Activated T-helper 2 cell treated with anti-CD3 and anti-CD28 coated beads, Interferon-gamma antibody, Interleukin-2, Interleukin-4, amounts not matched to agents 10 μg/mL and 5 μg/mL and 100 μg/mL, durations not matched to agents 14 hours and 24 hours and 36 hours (primary cell): ENCODE measurements at regions not wholly inside any gene's neighbourhood (a gene's known extent, or its start where the extent isn't known, plus 50 kb on each side); places are given as distances from the start of the nearest gene placed in this dataset.
A peak's percentile ranks its signal among the peaks of the same experiment; 100 is the strongest.

Experiments used
- DNase-seq: peaks from one replicate; pipeline ENCODE4 v3.0.0; 2021; ENCODE audit warnings: low spot score
- H3K27ac Mint-ChIP-seq: one replicate; pipeline ENCODE4 v1.8.0; 2021; ENCODE audit warnings: mixed read lengths
- H3K27me3 Mint-ChIP-seq: one replicate; pipeline ENCODE4 v1.8.0; 2021; ENCODE audit warnings: low read depth, mixed read lengths
- H3K36me3 Mint-ChIP-seq: one replicate; pipeline ENCODE4 v1.8.0; 2021; ENCODE audit warnings: low read depth, mixed read lengths
- H3K4me1 Mint-ChIP-seq: one replicate; pipeline ENCODE4 v1.8.0; 2021; ENCODE audit warnings: low read depth, mixed read lengths
- H3K4me3 Mint-ChIP-seq: one replicate; pipeline ENCODE4 v1.8.0; 2021; ENCODE audit warnings: low read depth, mild to moderate bottlenecking, moderate library complexity, mixed read lengths
- H3K9me3 Mint-ChIP-seq: one replicate; pipeline ENCODE4 v1.8.0; 2021; ENCODE audit warnings: mixed read lengths
- intact Hi-C: fragments of 100-400 bp; cut with micrococcal nuclease; formaldehyde crosslinking; loops from one replicate; pipeline ENCODE4 v1.15.1; 2023

DNA sequence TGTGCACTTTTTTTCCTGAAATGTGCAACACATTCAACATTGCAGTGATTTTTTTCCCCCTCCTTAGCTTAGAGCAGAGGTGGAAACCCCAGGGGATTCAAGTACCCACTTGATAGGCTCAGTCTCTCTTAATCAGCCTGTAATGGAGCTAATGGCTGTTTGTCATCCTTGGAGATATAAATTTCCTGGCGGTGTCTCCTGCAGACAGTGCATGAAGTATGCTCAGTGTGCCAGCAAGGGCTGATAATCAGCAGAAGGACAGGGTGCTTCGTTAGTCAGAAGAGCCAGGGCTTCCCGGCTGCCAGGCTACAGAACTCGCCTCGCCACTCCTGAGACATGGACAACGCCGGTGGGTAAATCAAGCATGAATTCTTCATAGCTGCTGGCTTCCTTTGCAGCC, 69.8 kb upstream of the PHACTR2 start:
- no peak overlapping the region for H3K4me3 Mint-ChIP-seq
- intact Hi-C loops: no loop called here
- no peak for DNase-seq
- H3K36me3 Mint-ChIP-seq: no peaks in the 10 kb centered on the region
- peaks cover 14% of the 10 kb centered on the region for H3K4me1 Mint-ChIP-seq
- peaks cover 2% of the 10 kb centered on the region for H3K27me3 Mint-ChIP-seq
- no peak overlapping the region for H3K27ac Mint-ChIP-seq
- H3K9me3 Mint-ChIP-seq: no peaks in the 10 kb centered on the region

DNA sequence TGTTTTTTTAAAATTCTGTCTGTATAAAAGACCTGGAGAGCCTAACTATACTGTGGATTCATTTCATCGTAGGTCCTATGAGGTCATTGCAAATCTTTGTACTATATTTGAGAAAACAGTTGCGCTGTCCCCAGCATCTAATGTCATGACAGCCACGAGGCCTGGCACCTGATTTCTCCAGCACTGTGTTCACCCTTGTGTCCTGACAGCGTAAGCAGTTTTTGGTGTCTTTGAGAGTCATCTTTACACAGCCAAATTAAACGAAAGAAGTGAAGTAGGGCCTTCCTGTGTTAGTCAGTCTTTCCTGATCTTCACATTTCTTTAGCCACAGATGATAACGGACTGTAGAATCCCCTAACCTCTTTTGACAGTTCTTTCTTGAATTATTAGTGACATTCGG, 70.6 kb upstream of the PHACTR2 start:
- no peak overlapping the region for H3K27ac Mint-ChIP-seq
- no peak overlapping the region for H3K4me3 Mint-ChIP-seq
- no peak for DNase-seq
- peaks cover 14% of the 10 kb centered on the region for H3K4me1 Mint-ChIP-seq
- H3K36me3 Mint-ChIP-seq: no peaks in the 10 kb centered on the region
- intact Hi-C loops: no loop called here
- peaks cover 2% of the 10 kb centered on the region for H3K27me3 Mint-ChIP-seq
- no peaks in the 10 kb centered on the region for H3K9me3 Mint-ChIP-seq

DNA sequence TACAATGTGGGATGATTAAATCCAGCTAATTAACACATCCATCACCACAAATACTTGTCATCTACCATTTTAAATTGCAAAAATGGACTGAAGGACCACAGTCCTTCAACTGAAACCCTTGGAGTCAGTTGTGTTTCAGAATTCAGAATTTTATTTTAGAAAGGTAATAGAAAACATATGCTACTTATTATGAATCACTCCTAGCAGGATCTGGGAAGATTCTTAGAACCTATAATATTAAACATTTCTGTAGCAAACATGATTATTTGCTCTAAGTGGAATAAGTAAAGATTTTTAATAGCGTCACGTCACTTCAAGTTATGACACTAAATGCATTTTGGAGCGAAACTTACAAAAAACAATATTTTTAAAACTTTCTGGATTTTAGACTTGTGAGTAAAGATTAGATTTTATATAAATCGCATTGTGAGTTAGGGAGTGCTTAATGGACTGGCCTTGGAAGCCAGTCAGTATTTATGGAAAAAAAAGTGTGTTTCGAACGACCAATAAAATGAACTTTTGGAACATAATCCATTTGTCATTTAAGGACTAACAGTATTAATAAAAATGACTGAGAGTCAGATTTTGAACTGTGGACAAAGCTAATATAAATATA, 71.8 kb upstream of the PHACTR2 start:
- Mint-ChIP-seq H3K36me3 (no peaks in the 10 kb centered on the region), H3K27me3 (no peaks in the 10 kb centered on the region), H3K9me3 (no peaks in the 10 kb centered on the region), H3K4me1 (peaks cover 10% of the 10 kb centered on the region), H3K4me3 (no peak overlapping the region), H3K27ac (no peak overlapping the region)
- intact Hi-C loops: no loop called here
- no peak for DNase-seq

DNA sequence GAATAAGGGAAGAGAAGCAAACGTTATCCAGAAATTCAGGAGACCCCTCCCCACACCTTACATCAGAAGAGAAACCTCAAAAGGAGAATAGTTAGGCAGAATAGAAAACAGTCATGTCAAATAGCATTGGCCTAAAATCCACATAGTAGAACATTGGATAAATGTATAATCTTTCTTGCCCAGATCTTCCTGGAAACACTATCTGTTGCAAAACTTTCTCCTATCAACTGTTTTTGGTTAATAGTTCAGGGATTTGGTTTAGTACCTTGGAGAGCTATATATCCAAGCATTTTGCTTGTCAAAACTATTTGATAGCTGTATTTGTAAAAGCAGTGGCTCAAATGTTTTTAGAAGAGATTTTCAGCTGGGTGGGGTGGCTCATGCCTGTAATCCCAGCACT, 74.3 kb upstream of the PHACTR2 start:
- Mint-ChIP-seq H3K36me3 (peaks cover 6% of the 10 kb centered on the region), H3K9me3 (no peaks in the 10 kb centered on the region), H3K4me3 (no peak overlapping the region), H3K27ac (no peak overlapping the region), H3K4me1 (peaks cover 14% of the 10 kb centered on the region), H3K27me3 (no peaks in the 10 kb centered on the region)
- intact Hi-C loops: no loop called here
- no peak for DNase-seq

DNA sequence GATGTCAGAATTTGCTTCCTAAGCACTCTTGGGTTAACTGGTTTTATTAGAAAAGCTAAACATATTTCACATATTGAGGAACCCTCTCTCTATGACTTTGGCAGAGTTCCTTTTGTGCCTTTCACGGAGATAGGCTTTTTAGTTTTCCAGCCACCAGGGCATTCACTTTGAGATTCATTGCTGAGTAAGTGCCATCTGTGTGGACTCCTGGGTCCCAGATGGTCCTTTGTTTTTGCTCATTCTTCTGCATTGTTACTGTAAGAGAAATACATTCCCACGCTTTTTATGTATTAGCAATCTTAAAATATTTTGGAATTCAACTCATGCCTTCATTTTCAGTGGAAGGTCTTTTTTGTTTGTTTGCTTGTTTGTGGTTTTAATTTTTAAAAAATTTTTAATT, 76.3 kb upstream of the PHACTR2 start:
- peaks cover 20% of the 10 kb centered on the region for H3K4me1 Mint-ChIP-seq
- H3K27me3 Mint-ChIP-seq: no peaks in the 10 kb centered on the region
- intact Hi-C loops: no loop called here
- H3K4me3 Mint-ChIP-seq: no peak overlapping the region
- no peak overlapping the region for H3K27ac Mint-ChIP-seq
- no peaks in the 10 kb centered on the region for H3K9me3 Mint-ChIP-seq
- no peak for DNase-seq
- H3K36me3 Mint-ChIP-seq: peaks cover 6% of the 10 kb centered on the region

DNA sequence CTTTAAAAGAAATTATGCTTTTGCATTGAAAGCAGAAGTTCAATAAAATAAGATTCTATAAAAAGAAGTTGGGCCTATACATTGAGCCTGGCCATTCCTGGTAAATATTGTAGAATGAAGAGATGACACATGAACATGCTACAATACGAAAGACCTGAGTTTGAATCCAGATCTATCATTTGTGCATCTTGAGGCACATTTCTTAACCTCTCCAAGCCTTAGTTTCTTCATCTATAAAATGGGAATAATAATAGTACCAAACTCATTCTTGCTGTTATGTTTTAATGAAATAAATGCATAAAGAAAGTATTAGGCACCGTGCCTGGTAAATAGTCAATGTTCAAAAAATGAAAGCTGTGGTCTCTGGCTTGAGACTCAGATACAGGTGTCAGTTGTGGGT, 76.9 kb upstream of the PHACTR2 start:
- Mint-ChIP-seq H3K27me3 (no peaks in the 10 kb centered on the region), H3K36me3 (peaks cover 6% of the 10 kb centered on the region), H3K27ac (no peak overlapping the region), H3K4me3 (no peak overlapping the region), H3K4me1 (peaks cover 20% of the 10 kb centered on the region), H3K9me3 (no peaks in the 10 kb centered on the region)
- DNase-seq: no peak
- intact Hi-C loops: no loop called here

DNA sequence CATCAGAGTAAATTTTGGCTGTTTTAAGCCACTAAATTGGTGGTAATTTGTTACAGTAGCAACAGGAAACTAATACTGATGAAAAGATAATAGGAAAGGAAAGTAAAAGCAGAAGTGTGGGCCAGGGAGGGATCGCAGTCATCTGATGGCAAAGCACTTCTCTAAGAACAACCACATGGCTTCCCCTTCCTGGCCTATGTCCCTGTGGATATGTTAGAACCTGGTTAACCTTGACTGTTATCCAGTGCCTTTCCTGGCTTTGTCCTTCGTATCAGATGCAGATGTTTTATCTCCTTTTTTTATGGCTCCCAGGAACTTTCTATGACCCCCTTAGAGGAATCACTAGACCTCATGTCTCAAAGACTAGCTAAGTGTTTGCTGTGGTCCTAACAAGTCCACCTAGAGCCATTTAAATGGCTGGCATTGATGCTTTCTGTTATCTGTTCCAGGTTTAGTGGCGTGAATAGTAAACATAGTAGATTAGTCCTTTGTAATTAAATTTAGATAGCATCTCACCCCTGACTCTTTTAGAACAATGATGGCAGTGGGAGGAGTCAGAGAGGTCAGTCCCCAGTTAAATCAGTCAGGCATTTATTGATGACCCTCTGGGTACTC, 79.2 kb upstream of the PHACTR2 start:
- peaks cover 26% of the 10 kb centered on the region for H3K4me1 Mint-ChIP-seq
- H3K27ac Mint-ChIP-seq: no peak overlapping the region
- H3K4me3 Mint-ChIP-seq: peak overlapping the region; percentile 9
- no peaks in the 10 kb centered on the region for H3K27me3 Mint-ChIP-seq
- intact Hi-C loops: no loop called here
- no peaks in the 10 kb centered on the region for H3K9me3 Mint-ChIP-seq
- peak; percentile 31 for DNase-seq
- H3K36me3 Mint-ChIP-seq: peaks cover 6% of the 10 kb centered on the region

DNA sequence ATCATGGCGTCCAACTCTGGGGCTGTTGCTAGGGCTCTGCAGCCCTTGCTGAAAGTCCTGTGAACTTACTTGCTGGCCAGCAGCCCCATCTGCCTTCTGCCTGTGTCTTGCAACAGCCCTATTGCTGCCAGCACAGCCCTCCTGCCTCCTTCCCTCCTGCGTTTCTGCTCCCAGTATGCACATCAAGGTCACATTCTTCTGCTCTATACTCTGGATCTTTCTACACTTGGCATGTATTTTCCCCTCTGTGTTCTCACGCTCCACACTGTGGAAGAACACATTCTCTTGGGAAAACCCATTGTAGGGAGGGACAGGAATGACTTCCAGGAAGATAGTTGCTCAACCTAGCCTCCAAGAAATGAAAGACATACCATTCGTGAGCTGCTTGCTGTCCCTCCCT, 80.9 kb upstream of the PHACTR2 start:
- H3K27me3 Mint-ChIP-seq: no peaks in the 10 kb centered on the region
- intact Hi-C loops: no loop called here
- DNase-seq: no peak
- H3K4me3 Mint-ChIP-seq: no peak overlapping the region
- no peaks in the 10 kb centered on the region for H3K9me3 Mint-ChIP-seq
- H3K4me1 Mint-ChIP-seq: peaks cover 25% of the 10 kb centered on the region
- peaks cover 6% of the 10 kb centered on the region for H3K36me3 Mint-ChIP-seq
- no peak overlapping the region for H3K27ac Mint-ChIP-seq

DNA sequence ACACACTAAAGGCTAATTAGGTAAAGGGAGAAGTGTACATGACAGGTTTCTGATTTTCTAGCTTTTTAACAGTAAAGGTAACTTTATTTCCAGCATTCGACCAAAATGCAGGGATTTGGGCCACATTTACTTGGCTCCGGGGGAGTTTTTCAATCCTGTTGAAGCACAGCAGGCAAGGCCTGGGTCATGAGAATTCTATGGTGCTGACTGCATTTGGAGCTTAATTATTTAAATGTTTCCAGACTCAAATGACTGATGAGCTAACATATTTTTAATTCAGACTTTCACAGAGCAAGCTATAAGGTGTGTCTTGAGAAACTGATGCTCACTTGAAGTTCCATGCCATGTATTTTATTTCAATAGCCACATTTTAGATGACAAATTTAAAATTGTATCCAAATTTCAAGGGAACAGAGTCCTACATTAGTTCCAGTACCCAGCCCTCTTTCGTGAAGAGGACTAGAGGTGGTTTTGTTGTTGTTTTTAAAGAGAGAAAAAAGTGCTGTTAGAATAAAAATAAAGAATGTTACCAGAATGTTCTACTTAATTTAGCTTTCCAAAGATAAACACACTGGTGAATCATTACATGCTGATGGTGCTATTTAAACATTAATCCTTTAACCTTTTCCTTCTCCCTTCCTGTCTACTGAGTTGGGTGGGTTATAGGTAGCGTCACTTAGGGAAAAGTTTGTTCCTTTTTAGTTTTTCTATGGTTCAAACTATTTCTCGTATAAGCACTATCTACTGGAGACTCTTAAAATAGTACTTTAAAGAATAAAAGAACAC, 82.3 kb upstream of the PHACTR2 start:
- H3K27me3 Mint-ChIP-seq: no peaks in the 10 kb centered on the region
- H3K27ac Mint-ChIP-seq: no peak overlapping the region
- H3K36me3 Mint-ChIP-seq: peaks cover 6% of the 10 kb centered on the region
- peaks cover 23% of the 10 kb centered on the region for H3K4me1 Mint-ChIP-seq
- intact Hi-C loops: no loop called here
- H3K4me3 Mint-ChIP-seq: no peak overlapping the region
- H3K9me3 Mint-ChIP-seq: no peaks in the 10 kb centered on the region
- no peak for DNase-seq

DNA sequence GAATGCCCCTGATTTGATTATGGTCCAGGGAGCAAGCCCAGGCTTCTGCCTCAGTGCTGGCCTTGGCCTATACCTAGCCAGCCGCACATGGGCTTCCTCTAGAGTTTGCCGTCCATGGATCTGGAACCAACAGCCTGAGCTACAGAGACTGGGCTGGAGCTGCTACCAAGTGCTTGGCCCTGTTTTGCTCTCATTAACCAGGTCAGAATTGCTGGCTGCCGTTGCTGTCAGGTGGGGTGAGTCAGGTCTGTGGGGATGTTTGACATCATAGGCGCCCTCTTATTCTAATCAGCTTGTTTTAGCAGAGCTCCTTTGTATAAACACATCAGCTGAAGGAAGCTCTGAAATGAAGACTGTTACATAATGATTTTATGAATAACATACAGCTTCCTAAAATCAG, 83.1 kb upstream of the PHACTR2 start:
- Mint-ChIP-seq H3K4me3 (no peak overlapping the region), H3K36me3 (peaks cover 6% of the 10 kb centered on the region), H3K27ac (no peak overlapping the region), H3K27me3 (no peaks in the 10 kb centered on the region), H3K9me3 (no peaks in the 10 kb centered on the region), H3K4me1 (peaks cover 23% of the 10 kb centered on the region)
- intact Hi-C loops: no loop called here
- no peak for DNase-seq

DNA sequence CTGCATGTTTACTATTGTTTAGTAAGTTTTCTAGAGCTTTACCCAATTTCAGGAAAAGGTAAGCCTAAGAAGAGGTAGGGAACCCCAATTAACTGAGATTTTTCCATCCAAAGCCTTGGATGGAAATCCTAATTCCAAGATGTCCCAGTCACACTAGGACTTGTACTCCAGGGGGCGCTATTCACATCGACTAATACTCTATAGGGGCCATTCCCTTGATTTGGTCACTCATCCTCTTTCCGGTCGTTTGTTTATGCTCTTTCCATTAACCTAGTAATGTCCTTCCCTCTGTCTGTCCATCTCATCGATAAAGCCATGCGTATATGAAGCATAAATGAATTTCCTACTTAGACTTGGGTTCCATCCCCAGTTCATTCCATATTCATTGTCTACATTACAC, 80.8 kb upstream of the FUCA2 start:
- H3K27ac Mint-ChIP-seq: no peak overlapping the region
- H3K9me3 Mint-ChIP-seq: no peaks in the 10 kb centered on the region
- no peaks in the 10 kb centered on the region for H3K27me3 Mint-ChIP-seq
- DNase-seq: no peak
- H3K36me3 Mint-ChIP-seq: no peaks in the 10 kb centered on the region
- peaks cover 6% of the 10 kb centered on the region for H3K4me1 Mint-ChIP-seq
- no peak overlapping the region for H3K4me3 Mint-ChIP-seq
- intact Hi-C loops: no loop called here

DNA sequence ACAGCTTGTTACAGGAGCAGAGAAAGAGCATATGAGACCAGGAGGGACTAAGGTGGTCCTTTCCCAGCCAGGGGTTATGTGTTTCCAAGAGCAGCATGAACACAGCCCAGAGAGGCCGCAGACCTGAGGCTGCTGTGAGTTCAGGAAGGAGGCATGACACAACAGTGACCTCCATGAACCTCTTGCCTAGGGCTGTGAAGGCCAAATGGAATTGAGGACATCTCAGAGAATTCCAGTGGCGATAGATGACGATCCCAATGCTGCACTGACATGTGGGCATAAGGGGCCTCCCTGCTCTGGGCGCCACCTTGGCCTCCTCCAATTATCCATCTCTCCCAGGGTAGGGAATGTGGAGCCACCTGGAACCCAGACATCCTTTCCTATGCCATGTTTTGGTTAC, 79.9 kb upstream of the FUCA2 start:
- no peaks in the 10 kb centered on the region for H3K27me3 Mint-ChIP-seq
- no peak for DNase-seq
- H3K4me1 Mint-ChIP-seq: peaks cover 6% of the 10 kb centered on the region
- no peaks in the 10 kb centered on the region for H3K36me3 Mint-ChIP-seq
- no peak overlapping the region for H3K4me3 Mint-ChIP-seq
- no peaks in the 10 kb centered on the region for H3K9me3 Mint-ChIP-seq
- H3K27ac Mint-ChIP-seq: no peak overlapping the region
- intact Hi-C loops: no loop called here

DNA sequence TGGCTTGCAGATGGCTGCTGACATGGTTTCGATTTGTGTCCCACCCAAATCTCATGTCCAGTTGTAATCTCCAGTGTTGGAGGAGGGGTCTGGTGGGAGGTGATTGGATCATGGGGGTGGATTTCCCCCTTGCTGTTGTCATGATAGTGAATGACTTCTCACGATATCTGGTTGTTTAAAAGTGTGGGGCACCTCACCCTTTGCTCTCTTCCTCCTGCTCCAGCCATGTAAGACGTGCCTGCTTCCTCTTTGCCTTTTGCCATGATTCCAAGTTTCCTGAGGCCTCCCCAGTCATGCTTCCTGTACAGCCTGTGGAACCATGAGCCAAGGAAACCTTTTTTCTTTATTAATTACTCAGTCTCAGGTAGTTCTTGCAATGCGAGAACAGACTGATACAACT, 77.6 kb upstream of the FUCA2 start:
- H3K4me1 Mint-ChIP-seq: no peaks in the 10 kb centered on the region

More for the DNA sequence above, 77.6 kb upstream of the FUCA2 start:
- Mint-ChIP-seq H3K27ac (no peak overlapping the region), H3K4me3 (no peak overlapping the region), H3K9me3 (no peaks in the 10 kb centered on the region), H3K36me3 (no peaks in the 10 kb centered on the region), H3K27me3 (no peaks in the 10 kb centered on the region)
- intact Hi-C loops: no loop called here
- DNase-seq: no peak
